Natural killer cell (primary cell): ENCODE measurements at regions not wholly inside any gene's neighbourhood (a gene's known extent, or its start where the extent isn't known, plus 50 kb on each side); places are given as distances from the start of the nearest gene placed in this dataset.

Source experiments
- ATAC-seq, 3 donors: fragments of 150-1000 bp in 2 of 3; fragments of 200-7000 bp in 1 of 3; cut with Tn5 transposase; 1 replicate in 1 of 3; 2 replicates in 2 of 3; pipeline ENCODE4 v1.10.0; 2021; ENCODE audit warnings: mild to moderate bottlenecking in 2 of 3, moderate library complexity in 2 of 3
- DNase-seq, 2 donors: peaks; one replicate each; pipeline versions ENCODE4 v3.0.0 to v3.0.0-alpha.2; 2013 to 2021; ENCODE audit warnings: mixed read lengths in 1 of 2
- H3K27ac ChIP-seq: one replicate; pipeline ENCODE4 v1.5.1; 2013; ENCODE audit warnings: mild to moderate bottlenecking, low read length
- H3K27me3 ChIP-seq: one replicate; pipeline ENCODE4 v1.6.1; 2013; ENCODE audit warnings: low read length; ENCODE audit not compliant: control insufficient read depth, insufficient read depth
- H3K36me3 ChIP-seq: one replicate; pipeline ENCODE4 v1.6.1; 2013; ENCODE audit warnings: low read length; ENCODE audit not compliant: control insufficient read depth, insufficient read depth
- H3K4me1 ChIP-seq: one replicate; pipeline ENCODE4 v1.6.1; 2013; ENCODE audit warnings: low read length; ENCODE audit not compliant: control insufficient read depth, insufficient read depth
- H3K4me3 ChIP-seq: one replicate; pipeline ENCODE4 v1.5.1; 2013; ENCODE audit warnings: low read length
- H3K9me3 ChIP-seq: one replicate; pipeline ENCODE4 v1.6.1; 2013; ENCODE audit warnings: low read length; ENCODE audit not compliant: control insufficient read depth, insufficient read depth
- H3K27ac Mint-ChIP-seq, 2 donors: one replicate each; pipeline ENCODE4 v1.8.0; 2022; ENCODE audit warnings: mild to moderate bottlenecking in 2 of 2, mixed read lengths in 2 of 2, moderate library complexity in 1 of 2
- H3K27me3 Mint-ChIP-seq, 2 donors: one replicate each; pipeline ENCODE4 v1.8.0; 2022; ENCODE audit warnings: low read depth in 2 of 2, mixed read lengths in 2 of 2
- H3K36me3 Mint-ChIP-seq: one replicate; pipeline ENCODE4 v1.8.0; 2022; ENCODE audit warnings: mixed read lengths
- H3K4me1 Mint-ChIP-seq, 2 donors: one replicate each; pipeline ENCODE4 v1.8.0; 2022; ENCODE audit warnings: mixed read lengths in 2 of 2
- H3K4me3 Mint-ChIP-seq: one replicate; pipeline ENCODE4 v1.8.0; 2022; ENCODE audit warnings: mild to moderate bottlenecking, moderate library complexity, mixed read lengths
- H3K9me3 Mint-ChIP-seq, 2 donors: one replicate each; pipeline ENCODE4 v1.8.0; 2022; ENCODE audit warnings: mixed read lengths in 2 of 2
- CTCF ChIP-seq: fragments of 200-600 bp; IDR thresholded peaks from one replicate; pipeline ENCODE4 v1.8.0; 2022; ENCODE audit warnings: antibody characterized with exemption
- WGBS: methylation state at CpG from one replicate; pipeline ENCODE4 v1.1.7; 2013; ENCODE audit warnings: missing lambda C conversion rate; ENCODE audit not compliant: insufficient coverage; 5-methylcytosine and 5-hydroxymethylcytosine counted together
- intact Hi-C: fragments of 100-400 bp; cut with micrococcal nuclease; formaldehyde crosslinking; loops from one replicate; pipeline ENCODE4 v1.14.2; 2022

- Mint-ChIP-seq H3K9me3 (no peaks in the 10 kb centered on the region), H3K4me3 (no peak overlapping the region), H3K27me3 (peaks cover 0 to 3% of the 10 kb centered on the region in 2 donors), H3K4me1 (peaks cover 12 to 23% of the 10 kb centered on the region in 2 donors), H3K27ac (no peak overlapping the region), H3K36me3 (no peaks in the 10 kb centered on the region)
- H3K27ac ChIP-seq, result no peak overlapping the region
- intact Hi-C loops, result no loop called here
- no peaks in the 10 kb centered on the region for H3K9me3 ChIP-seq
- H3K4me3 ChIP-seq, result no peak overlapping the region
- no peak for DNase-seq
- H3K4me1 ChIP-seq, result peaks cover 4% of the 10 kb centered on the region
- ATAC-seq, result no peak
- no peaks in the 10 kb centered on the region for H3K27me3 ChIP-seq
- no peaks in the 10 kb centered on the region for H3K36me3 ChIP-seq
- 63% methylated on average over 3 of the region's 3 CpGs for WGBS
- no peak for TF ChIP-seq CTCF
Observed at GRCh38 chr12:107511292-107511691, 174.3 kb upstream of the PWP1 start.

- intact Hi-C loops, result no loop called here
- no peak for DNase-seq
- Mint-ChIP-seq H3K27ac (no peak overlapping the region), H3K4me1 (peaks cover 12 to 15% of the 10 kb centered on the region in 2 donors), H3K36me3 (no peaks in the 10 kb centered on the region), H3K27me3 (no peaks in the 10 kb centered on the region), H3K9me3 (no peaks in the 10 kb centered on the region), H3K4me3 (no peak overlapping the region)
- peaks cover 4% of the 10 kb centered on the region for H3K4me1 ChIP-seq
- no peak overlapping the region for H3K27ac ChIP-seq
- H3K4me3 ChIP-seq, result no peak overlapping the region
- WGBS, result 83% methylated on average over 2 of the region's 3 CpGs
- ATAC-seq, result no peak
- no peaks in the 10 kb centered on the region for H3K9me3 ChIP-seq
- no peaks in the 10 kb centered on the region for H3K36me3 ChIP-seq
- no peak for TF ChIP-seq CTCF
- H3K27me3 ChIP-seq, result no peaks in the 10 kb centered on the region
Observed at GRCh38 chr12:107512391-107512790, 173.2 kb upstream of the PWP1 start.

GRCh38 chr12:107513184-107513583 is 172.4 kb upstream of the PWP1 start:
- Mint-ChIP-seq H3K36me3 (no peaks in the 10 kb centered on the region), H3K4me3 (no peak overlapping the region), H3K27ac (no peak overlapping the region), H3K9me3 (no peaks in the 10 kb centered on the region), H3K4me1 (peaks cover 12 to 15% of the 10 kb centered on the region in 2 donors), H3K27me3 (no peaks in the 10 kb centered on the region)
- ATAC-seq (no peak), DNase-seq (no peak)
- 90% methylated on average over 3 of the region's 5 CpGs for WGBS
- Histone ChIP-seq H3K4me3 (no peak overlapping the region), H3K27ac (no peak overlapping the region), H3K4me1 (peaks cover 4% of the 10 kb centered on the region), H3K36me3 (no peaks in the 10 kb centered on the region), H3K9me3 (no peaks in the 10 kb centered on the region), H3K27me3 (no peaks in the 10 kb centered on the region)
- TF ChIP-seq CTCF, result no peak
- intact Hi-C loops, result no loop called here

- TF ChIP-seq CTCF, result no peak
- peaks cover 12 to 15% of the 10 kb centered on the region in 2 donors for H3K4me1 Mint-ChIP-seq
- H3K27ac Mint-ChIP-seq, result no peak overlapping the region
- no peak overlapping the region for H3K4me3 ChIP-seq
- H3K4me1 ChIP-seq, result peaks cover 4% of the 10 kb centered on the region
- H3K4me3 Mint-ChIP-seq, result no peak overlapping the region
- ATAC-seq (no peak), DNase-seq (no peak)
- H3K27me3 ChIP-seq, result no peaks in the 10 kb centered on the region
- H3K36me3 Mint-ChIP-seq, result no peaks in the 10 kb centered on the region
- H3K9me3 ChIP-seq, result no peaks in the 10 kb centered on the region
- WGBS, result 86% methylated on average over 3 of the region's 3 CpGs
- H3K27me3 Mint-ChIP-seq, result no peaks in the 10 kb centered on the region
- intact Hi-C loops, result no loop called here
- H3K9me3 Mint-ChIP-seq, result no peaks in the 10 kb centered on the region
- no peaks in the 10 kb centered on the region for H3K36me3 ChIP-seq
- no peak overlapping the region for H3K27ac ChIP-seq
Observed at GRCh38 chr12:107513636-107514400, 171.8 kb upstream of the PWP1 start.
